ENCODE measurements at regions not wholly inside any gene's neighbourhood (a gene's known extent, or its start where the extent isn't known, plus 50 kb on each side); places are given as distances from the start of the nearest gene placed in this dataset.

DNA sequence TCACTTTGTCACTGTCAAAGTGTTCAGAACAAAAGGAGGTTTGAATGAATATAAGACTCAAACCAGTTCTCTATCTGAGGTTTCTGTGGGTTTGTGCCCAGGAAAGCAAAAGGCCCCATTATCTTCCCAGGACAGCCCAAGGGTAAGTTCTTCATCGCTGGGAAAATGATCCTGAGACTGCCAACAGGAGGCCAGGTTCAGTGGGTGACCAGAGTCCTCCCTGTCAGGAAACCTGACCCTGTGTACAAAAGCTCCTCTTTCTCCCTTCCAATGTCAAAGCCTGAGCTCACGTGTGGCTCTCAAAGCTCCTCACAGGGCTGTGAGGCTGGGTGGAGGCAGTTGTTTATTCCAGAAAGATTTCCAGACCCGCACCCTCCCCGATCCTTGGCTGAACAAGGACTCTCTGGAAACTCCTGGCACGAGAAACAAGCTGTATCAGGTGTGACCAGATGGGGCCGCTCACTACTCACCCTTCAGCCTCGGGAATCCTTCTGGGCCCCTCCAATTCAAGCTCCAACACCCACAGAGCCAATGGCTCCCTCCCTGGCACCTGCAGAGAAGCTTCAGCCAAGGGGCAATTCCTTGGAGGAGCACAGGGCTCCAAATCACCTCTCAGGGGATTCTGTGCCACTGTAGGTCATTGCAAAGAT, 1516.7 kb downstream of the TSPY10 start:
- TF ChIP-seq, protein P1, sequence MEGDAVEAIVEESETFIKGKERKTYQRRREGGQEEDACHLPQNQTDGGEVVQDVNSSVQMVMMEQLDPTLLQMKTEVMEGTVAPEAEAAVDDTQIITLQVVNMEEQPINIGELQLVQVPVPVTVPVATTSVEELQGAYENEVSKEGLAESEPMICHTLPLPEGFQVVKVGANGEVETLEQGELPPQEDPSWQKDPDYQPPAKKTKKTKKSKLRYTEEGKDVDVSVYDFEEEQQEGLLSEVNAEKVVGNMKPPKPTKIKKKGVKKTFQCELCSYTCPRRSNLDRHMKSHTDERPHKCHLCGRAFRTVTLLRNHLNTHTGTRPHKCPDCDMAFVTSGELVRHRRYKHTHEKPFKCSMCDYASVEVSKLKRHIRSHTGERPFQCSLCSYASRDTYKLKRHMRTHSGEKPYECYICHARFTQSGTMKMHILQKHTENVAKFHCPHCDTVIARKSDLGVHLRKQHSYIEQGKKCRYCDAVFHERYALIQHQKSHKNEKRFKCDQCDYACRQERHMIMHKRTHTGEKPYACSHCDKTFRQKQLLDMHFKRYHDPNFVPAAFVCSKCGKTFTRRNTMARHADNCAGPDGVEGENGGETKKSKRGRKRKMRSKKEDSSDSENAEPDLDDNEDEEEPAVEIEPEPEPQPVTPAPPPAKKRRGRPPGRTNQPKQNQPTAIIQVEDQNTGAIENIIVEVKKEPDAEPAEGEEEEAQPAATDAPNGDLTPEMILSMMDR (conservative IDR thresholded peaks at IDR 0.05; ENCODE audit: low read length) = no peak
- no peak for TF ChIP-seq EZH2phosphoT487 (IDR thresholded peaks at IDR 0.05; ENCODE audit: borderline replicate concordance, low read depth, low read length)
